SK-MEL-5 (cell line): ENCODE measurements at regions not wholly inside any gene's neighbourhood (a gene's known extent, or its start where the extent isn't known, plus 50 kb on each side); places are given as distances from the start of the nearest gene placed in this dataset.
"Not testable (repeated sequence)": the region's sequence is repeated elsewhere in the genome, so short reads cannot be mapped to it uniquely, and the experiment has no call there.

Experiments
- DNase-seq: peaks from one replicate; pipeline ENCODE4 v3.0.0-alpha.2; 2016; ENCODE audit warnings: low read depth, low spot score
- in situ Hi-C: cut with HindIII; loops from 2 replicates; pipeline ENCODE4 v1.10.0; 2016; ENCODE audit warnings: low sequenced_read_pairs, high pct_unique_total_duplicates, low pct_unique_long_range_greater_than_20kb

- in situ Hi-C loops, DNase-seq: not testable (repeated sequence)
Observed at GRCh38 chr4:74505355-74505978, 60.5 kb downstream of the AREG start.

GRCh38 chr4:74509363-74509762 lies 64.4 kb downstream of the AREG start:
- DNase-seq, in situ Hi-C loops: not testable (repeated sequence)

DNA sequence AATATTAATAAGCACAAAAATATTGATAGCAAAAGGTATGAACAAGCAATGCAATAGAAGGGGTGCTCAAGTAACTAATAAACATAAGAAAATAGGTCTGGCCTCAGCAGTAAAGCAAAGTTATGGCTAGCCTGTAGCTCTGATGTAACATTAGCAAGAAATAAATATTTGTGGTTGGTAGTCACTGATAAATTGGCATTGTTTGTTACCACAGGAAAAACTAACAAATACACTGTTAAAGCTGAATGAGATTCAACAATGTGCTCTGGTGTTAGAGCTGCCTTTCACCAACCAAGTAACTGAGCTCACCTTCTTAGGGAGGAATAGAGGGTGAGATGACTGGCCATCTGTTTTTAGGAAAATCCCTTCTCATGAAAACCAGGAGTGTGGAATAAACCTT lies 71.4 kb downstream of the AREG start:
- DNase-seq: no peak
- in situ Hi-C loops: no loop called here

- in situ Hi-C loops: no loop called here
- no peak for DNase-seq
Observed at GRCh38 chr4:74517996-74518395, 73.1 kb downstream of the AREG start.

DNA sequence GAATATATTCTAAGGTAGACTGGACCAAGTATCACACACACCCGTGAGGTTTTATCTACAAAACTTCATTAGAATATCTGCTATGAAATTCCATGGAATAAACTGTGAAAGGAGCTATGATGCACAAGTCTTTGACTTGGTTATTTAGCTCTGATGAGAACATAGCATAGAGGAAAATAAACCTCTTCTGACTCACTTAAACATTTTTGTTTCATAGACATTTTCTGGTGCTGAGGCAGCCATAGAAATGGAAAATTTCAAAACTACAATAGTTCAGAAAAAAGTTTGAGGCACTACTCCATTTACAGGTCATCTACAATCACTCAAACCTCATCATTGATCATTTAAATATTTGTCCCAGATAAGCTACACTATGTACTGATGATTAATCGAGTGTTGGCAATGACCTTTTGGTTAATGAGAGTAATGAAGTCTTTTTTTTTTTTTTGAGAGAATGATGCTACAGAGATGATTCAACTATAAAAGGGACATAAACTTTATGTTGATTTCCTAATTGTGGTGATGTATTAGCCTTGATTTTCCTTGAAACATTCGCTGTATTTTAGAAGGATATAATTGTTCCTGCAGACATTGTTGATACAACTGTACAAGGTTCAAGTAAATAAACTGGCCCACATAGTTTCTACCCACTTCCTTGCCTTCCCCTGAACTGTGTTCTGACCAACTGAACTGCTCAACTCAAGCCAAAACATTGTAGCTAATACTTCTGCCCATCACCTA lies 77.5 kb downstream of the AREG start:
- in situ Hi-C loops: no loop called here
- no peak for DNase-seq

DNA sequence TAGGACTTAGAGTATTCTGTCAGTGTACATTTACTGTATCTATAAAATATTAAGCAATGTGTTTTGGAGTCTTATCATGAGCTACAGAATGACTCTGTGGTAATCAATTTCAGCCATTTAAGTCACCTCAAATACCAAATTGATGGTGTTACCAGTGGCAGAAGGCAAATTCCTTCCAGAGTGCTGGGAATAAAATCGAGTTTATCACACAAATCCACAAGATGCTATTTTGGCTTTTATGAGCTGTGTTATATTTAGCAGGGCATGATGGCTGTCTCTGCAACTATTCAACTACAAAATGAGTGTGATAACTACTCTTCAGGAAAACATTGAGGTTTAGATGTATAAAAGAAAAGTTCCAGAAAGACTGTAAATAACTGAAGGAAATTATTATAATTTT lies 78.2 kb downstream of the AREG start:
- in situ Hi-C loops: no loop called here
- no peak for DNase-seq

DNA sequence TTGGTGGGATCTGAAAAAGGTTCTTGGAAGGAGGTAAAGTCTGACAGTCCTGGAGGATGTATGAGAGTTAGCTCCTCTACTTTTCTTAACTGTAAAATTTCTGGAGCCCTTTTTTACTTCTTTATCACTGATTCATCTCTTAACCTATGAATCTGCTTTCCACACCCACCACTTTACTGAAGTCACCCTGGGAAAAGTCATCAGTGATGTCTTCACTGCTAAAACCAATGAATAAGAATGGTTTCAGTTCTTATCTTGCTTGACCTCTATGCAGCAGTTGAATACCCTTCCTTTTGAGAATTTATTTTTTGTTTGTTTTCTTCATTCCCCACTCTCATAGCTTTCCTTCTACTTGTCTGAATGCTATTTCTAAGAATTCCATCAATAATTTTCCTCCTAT lies 80.0 kb downstream of the AREG start:
- DNase-seq: no peak
- in situ Hi-C loops: no loop called here

DNA sequence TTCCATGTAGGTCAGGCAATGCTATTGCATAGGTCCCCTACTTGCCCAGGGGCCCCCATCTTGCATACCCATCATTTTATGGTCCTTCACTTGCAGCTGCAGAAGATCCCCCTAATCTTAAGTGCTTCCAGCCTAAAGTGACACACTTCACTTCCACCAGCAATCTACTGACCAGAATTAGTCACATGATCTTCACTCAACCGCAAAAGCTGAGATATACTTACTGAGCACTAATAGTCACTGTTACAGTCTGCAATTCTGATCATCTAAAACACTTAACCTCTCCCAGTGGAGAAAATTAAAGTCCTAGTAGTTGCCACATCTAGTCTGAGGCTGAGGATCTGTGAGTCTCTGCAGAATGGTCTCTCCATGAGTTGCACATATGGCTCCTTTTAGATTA lies 82.1 kb downstream of the AREG start:
- DNase-seq: no peak
- in situ Hi-C loops: no loop called here

DNA sequence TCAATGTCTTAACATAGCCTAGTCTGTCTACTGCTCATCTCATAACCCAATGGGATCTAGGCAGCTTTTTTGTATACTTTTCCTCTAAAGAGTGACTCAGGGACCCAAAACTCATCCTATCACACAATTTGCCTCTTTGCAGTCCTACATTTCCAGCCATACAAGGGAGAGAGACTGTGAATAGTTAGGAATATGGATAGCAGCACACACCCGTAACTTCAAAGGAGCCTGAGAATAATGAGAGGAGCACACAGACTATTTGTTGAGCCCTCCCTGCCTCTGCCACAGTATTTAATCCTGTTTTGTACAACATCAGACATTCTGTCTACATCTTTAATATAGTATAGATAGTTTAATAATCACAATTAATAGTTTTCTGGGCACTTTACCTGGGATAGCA lies 83.2 kb downstream of the AREG start:
- DNase-seq: no peak
- in situ Hi-C loops: no loop called here

GRCh38 chr4:74529284-74530041 lies 84.5 kb downstream of the AREG start:
- DNase-seq: peak; percentile 56
- in situ Hi-C loops: no loop called here

DNA sequence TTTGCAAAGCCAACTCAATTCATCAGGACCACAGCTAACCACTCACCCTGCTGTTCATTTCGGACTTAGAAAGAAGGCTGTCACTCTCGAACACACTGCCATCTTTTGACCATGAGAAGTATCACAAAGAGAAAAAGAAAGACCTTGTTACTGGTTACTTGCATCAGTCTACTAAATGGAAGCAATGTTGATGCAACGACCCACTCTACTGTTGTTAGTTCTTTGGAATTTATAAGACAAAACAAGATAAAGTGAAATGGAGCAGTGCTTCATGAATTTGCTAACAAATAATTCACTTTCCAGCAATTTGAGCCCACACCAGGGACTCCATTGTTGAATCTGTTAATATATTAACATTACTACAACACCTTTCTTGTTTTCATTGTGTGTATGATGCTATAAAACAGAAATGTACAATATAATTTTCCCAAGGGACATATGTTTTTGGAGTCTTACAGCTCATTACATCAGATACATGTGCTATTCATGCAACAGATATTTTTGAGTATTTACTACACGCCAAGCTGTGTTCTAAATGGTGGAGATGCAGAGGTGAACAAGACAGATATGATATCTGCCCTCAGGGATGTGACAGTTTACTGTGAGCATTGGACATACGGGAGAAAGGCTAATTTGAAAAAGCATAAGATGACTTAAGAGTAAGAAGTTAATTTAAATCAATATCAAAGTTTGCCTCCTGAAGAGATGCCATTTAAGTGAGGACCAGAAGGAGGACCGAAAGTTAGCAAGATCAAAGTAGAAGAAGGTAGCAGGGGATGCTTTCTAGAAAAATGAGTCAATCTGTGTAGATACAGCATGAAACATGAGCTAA lies 87.2 kb downstream of the AREG start:
- in situ Hi-C loops: no loop called here
- DNase-seq: peak; percentile 83

DNA sequence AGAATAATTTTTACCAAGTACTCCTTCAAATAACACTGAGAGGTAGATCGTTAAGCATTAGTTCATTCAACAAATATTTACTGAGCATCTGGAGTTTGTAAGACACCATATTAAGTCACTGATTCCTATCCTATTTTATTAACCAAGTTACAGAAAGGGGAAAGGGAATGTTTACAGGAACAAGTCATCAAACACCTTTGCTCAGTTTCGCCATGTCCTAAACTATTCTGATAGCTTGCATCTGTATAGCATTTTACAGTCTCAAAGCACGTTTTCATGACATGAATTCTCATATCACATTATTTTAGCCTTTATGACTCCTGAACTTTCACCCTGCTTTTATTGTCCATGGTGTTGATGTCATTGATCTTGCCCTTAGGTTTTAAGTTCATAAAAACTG lies 89.2 kb downstream of the AREG start:
- in situ Hi-C loops: no loop called here
- DNase-seq: no peak

DNA sequence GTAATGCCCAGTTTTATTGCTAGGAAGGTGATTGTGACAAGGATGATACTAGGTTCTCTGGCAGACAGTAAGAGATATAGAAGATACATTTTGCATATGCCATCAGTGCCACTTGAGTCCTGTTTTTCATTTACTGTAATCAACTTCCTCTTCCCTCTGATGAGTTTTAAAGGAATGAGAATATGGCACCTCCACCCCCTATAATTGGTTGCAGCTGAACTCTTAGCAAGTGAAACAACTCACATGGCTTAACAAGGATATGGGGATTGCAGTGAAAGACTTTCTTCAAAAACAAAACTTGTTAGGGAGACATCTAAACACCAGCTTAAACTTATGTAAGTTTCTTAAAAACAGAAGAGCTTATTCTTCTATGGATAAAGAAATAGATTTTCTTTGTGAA lies 90.0 kb downstream of the AREG start:
- in situ Hi-C loops: no loop called here
- no peak for DNase-seq

DNA sequence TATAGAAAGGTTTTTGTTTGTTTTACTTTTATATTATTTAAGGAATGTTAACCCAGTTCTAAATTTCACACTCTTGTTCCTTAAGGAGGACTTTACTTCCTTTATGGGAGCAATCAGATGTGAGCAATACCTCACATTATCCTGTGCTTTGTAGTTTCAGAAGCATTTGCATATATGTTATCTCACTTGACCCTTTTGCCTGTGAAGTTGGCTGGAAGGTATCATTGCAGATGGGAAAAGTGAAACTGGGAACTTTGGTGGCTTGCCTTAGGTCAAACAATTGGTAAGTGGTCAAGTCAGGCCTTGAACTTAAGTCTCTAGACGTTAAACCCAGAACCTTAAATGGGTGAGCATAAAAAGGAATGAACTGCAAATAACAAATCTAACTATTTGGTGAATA lies 90.6 kb downstream of the AREG start:
- in situ Hi-C loops: no loop called here
- no peak for DNase-seq

- no peak for DNase-seq
- in situ Hi-C loops: no loop called here
Observed at GRCh38 chr4:74536557-74536956, 91.6 kb downstream of the AREG start.

DNA sequence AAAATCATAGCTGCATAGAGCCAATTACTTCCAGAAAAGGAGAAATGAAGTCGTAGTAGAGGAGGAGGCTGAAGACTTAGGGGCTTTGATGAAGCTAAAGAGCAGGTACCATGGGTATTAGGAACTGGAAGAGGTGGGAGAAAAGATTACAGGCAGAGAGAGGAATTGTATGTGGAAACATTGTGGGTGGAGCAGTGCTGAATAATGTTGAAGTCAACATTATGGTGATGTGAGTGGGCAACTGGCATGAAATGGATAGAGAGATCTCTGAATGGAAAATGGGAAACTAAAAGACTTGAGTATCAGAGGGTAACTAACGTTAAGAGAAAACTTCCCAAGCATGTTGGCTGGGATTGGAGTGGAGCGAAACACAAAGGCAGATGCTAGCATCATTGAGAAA lies 92.5 kb downstream of the AREG start:
- in situ Hi-C loops: no loop called here
- no peak for DNase-seq

DNA sequence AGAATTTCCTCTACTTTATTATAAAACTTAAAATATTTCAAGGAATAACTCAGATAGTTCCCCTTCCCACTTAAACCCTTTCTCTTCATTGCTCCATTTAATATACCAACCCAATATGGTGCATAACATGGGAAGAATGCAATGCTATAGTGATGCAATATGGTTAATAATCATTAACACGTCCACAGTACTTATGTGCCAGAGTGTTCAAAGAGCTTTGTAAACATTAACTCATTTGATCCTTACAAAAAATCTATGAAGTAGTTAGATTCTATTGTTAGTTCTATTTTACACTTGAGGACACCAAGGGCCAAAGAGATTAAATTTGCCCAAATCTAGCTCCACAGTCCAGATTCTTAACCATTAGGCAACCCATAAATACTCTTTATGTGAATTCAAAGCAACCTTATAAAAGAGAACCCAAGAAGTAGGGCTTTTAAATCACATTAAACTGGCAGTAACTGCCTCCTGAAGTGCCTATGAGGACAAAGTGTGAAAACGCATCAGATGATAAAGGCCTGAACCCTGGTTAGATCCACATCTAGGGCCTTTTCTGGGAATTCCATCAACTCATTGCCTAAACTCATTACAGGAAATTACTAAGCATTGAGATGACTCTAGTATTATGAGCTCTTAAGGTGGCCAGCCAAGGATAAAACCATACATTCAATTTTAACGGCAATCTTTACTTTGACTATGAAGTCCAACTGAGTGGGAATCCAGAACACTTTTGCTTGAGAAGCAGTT lies 94.3 kb downstream of the AREG start:
- DNase-seq: no peak
- in situ Hi-C loops: no loop called here
